ENCODE measurements at regions not wholly inside any gene's neighbourhood (a gene's known extent, or its start where the extent isn't known, plus 50 kb on each side); places are given as distances from the start of the nearest gene placed in this dataset.
A peak's percentile ranks its signal among the peaks of the same experiment; 100 is the strongest.

GRCh38 chr5:54713923-54714581, 196.5 kb downstream of the SNX18 start:
- no peaks in the 10 kb centered on the region for H3K9me3 ChIP-seq (ENCODE audit: low read depth)
- DNase-seq (ENCODE audit: low read depth in 1 of 2, low spot score in 1 of 2), result peak; percentile 19 to 90
- H3K36me3 ChIP-seq, result no peaks in the 10 kb centered on the region
- no peaks in the 10 kb centered on the region for H3K27me3 ChIP-seq
- no peak overlapping the region for H3K4me3 ChIP-seq
- TF ChIP-seq CTCF (IDR thresholded peaks at IDR 0.05; ENCODE audit: low read depth, low read length), result no peak
- peaks cover 26% of the 10 kb centered on the region for H3K4me1 ChIP-seq (ENCODE audit: low read depth)
- H3K27ac ChIP-seq, result peak overlapping the region; percentile 83

- Histone ChIP-seq H3K4me1 (ENCODE audit: low read depth) (peaks cover 25% of the 10 kb centered on the region), H3K36me3 (no peaks in the 10 kb centered on the region)
- TF ChIP-seq CTCF (IDR thresholded peaks at IDR 0.05; ENCODE audit: low read depth, low read length), result no peak
Measured at GRCh38 chr5:54709096-54709495, 191.5 kb downstream of the SNX18 start.

GRCh38 chr5:54707841-54708240, 190.3 kb downstream of the SNX18 start:
- no peak for TF ChIP-seq CTCF (IDR thresholded peaks at IDR 0.05; ENCODE audit: low read depth, low read length)
- H3K36me3 ChIP-seq, result no peaks in the 10 kb centered on the region
- no peaks in the 10 kb centered on the region for H3K27me3 ChIP-seq
- no peaks in the 10 kb centered on the region for H3K9me3 ChIP-seq (ENCODE audit: low read depth)
- H3K27ac ChIP-seq, result no peak overlapping the region
- no peak overlapping the region for H3K4me3 ChIP-seq
- peaks cover 20% of the 10 kb centered on the region for H3K4me1 ChIP-seq (ENCODE audit: low read depth)
- DNase-seq (ENCODE audit: low read depth in 1 of 2, low spot score in 1 of 2), result no peak

More at GRCh38 chr5:54709096-54709495, 191.5 kb downstream of the SNX18 start:
- DNase-seq (ENCODE audit: low read depth in 1 of 2, low spot score in 1 of 2), result no peak
- H3K9me3 ChIP-seq (ENCODE audit: low read depth), result no peaks in the 10 kb centered on the region
- no peak overlapping the region for H3K4me3 ChIP-seq
- H3K27ac ChIP-seq, result no peak overlapping the region
- no peaks in the 10 kb centered on the region for H3K27me3 ChIP-seq

GRCh38 chr5:54705994-54706653, 188.6 kb downstream of the SNX18 start:
- no peak overlapping the region for H3K27ac ChIP-seq
- DNase-seq (ENCODE audit: low read depth in 1 of 2, low spot score in 1 of 2), result no peak
- no peak for TF ChIP-seq CTCF (IDR thresholded peaks at IDR 0.05; ENCODE audit: low read depth, low read length)

GRCh38 chr5:54704825-54705224, 187.3 kb downstream of the SNX18 start:
- no peaks in the 10 kb centered on the region for H3K36me3 ChIP-seq
- peaks cover 36% of the 10 kb centered on the region for H3K4me1 ChIP-seq (ENCODE audit: low read depth)
- no peaks in the 10 kb centered on the region for H3K9me3 ChIP-seq (ENCODE audit: low read depth)
- H3K27ac ChIP-seq, result peak overlapping the region; percentile 34
- H3K4me3 ChIP-seq, result no peak overlapping the region
- no peaks in the 10 kb centered on the region for H3K27me3 ChIP-seq
- no peak for TF ChIP-seq CTCF (IDR thresholded peaks at IDR 0.05; ENCODE audit: low read depth, low read length)
- peak in 1 of 2 donors; percentile 37 for DNase-seq (ENCODE audit: low read depth in 1 of 2, low spot score in 1 of 2)

More at GRCh38 chr5:54705994-54706653, 188.6 kb downstream of the SNX18 start:
- H3K9me3 ChIP-seq (ENCODE audit: low read depth), result no peaks in the 10 kb centered on the region
- no peaks in the 10 kb centered on the region for H3K27me3 ChIP-seq
- H3K4me3 ChIP-seq, result no peak overlapping the region
- no peaks in the 10 kb centered on the region for H3K36me3 ChIP-seq
- H3K4me1 ChIP-seq (ENCODE audit: low read depth), result peaks cover 36% of the 10 kb centered on the region

Data from cardiac muscle cell (in vitro differentiated cells and primary cell).